HEK293 (cell line): ENCODE measurements at regions not wholly inside any gene's neighbourhood (a gene's known extent, or its start where the extent isn't known, plus 50 kb on each side); places are given as distances from the start of the nearest gene placed in this dataset.

ENCODE experiments used
- CTCF ChIA-PET: fragments of 350-600 bp; formaldehyde crosslinking; extraction: SDS; loops from one replicate; lab custom pipeline; 2021; ENCODE audit warnings: antibody characterized with exemption; lab: Yijun Ruan, JAX
- POLR2A ChIA-PET: fragments of 300-600 bp; formaldehyde crosslinking; extraction: SDS; loops from one replicate; lab custom pipeline; 2020; ENCODE audit warnings: antibody characterized with exemption, inconsistent platforms; lab: Yijun Ruan, JAX
- H3K27ac ChIP-seq: fragments of 200-500 bp; sonication (Bioruptor generic); 2 replicates; pipeline ENCODE4 v1.5.1; 2014; ENCODE audit warnings: low read depth, low read length, control low read depth, inconsistent platforms; ENCODE audit errors: extremely low read depth
- H3K36me3 ChIP-seq, 2 experiments: fragments of 200-500 bp in 1 of 2; sonication (Bioruptor generic) in 1 of 2; 1 replicate in 1 of 2; 2 replicates in 1 of 2; pipeline ENCODE4 v1.5.1; 2014 to 2017; ENCODE audit warnings: inconsistent platforms in 2 of 2, low read length in 2 of 2; ENCODE audit not compliant: control insufficient read depth in 2 of 2, insufficient read depth in 1 of 2
- H3K4me1 ChIP-seq: fragments of 200-500 bp; sonication (Bioruptor generic); 2 replicates; pipeline ENCODE4 v1.5.1; 2014; ENCODE audit warnings: mild to moderate bottlenecking, low read length, inconsistent platforms; ENCODE audit not compliant: control insufficient read depth, insufficient read depth
- H3K4me3 ChIP-seq: 2 replicates; pipeline ENCODE4 v1.5.1; 2011; ENCODE audit warnings: low read depth, mild to moderate bottlenecking, control low read depth, low read length, moderate library complexity
- H3K9me3 ChIP-seq: fragments of 200-500 bp; sonication (Bioruptor generic); 2 replicates; pipeline ENCODE4 v1.5.1; 2014; ENCODE audit warnings: low read depth, low read length, inconsistent platforms; ENCODE audit not compliant: control insufficient read depth, insufficient read depth
- GFI1B ChIP-seq: fragments of 450-650 bp; formaldehyde crosslinking; IDR thresholded peaks from 2 replicates; pipeline ENCODE4 v1.5.1; 2016; ENCODE audit warnings: missing biosample characterization, missing genetic modification characterization
- GLI4 ChIP-seq: fragments of 450-650 bp; formaldehyde crosslinking; IDR thresholded peaks from 2 replicates; pipeline ENCODE4 v1.5.1; 2016; ENCODE audit warnings: missing biosample characterization, missing genetic modification characterization
- HOXA7 ChIP-seq: sonication (generic); formaldehyde crosslinking; IDR thresholded peaks from 2 replicates; pipeline ENCODE4 v1.8.1; 2022; ENCODE audit warnings: missing genetic modification reagents, borderline replicate concordance
- PBX3 ChIP-seq: sonication (generic); formaldehyde crosslinking; IDR thresholded peaks from 2 replicates; pipeline ENCODE4 v1.8.1; 2022; ENCODE audit warnings: mild to moderate bottlenecking, moderate library complexity, missing genetic modification reagents
- PRDM1 ChIP-seq: fragments of 450-650 bp; formaldehyde crosslinking; IDR thresholded peaks from 2 replicates; pipeline ENCODE4; 2016; ENCODE audit warnings: missing biosample characterization, missing genetic modification characterization
- PRDM10 ChIP-seq: fragments of 450-650 bp; formaldehyde crosslinking; IDR thresholded peaks from 2 replicates; pipeline ENCODE4 v1.5.1; 2016; ENCODE audit warnings: missing biosample characterization, missing genetic modification characterization
- PRDM4 ChIP-seq: fragments of 450-650 bp; formaldehyde crosslinking; IDR thresholded peaks from 2 replicates; pipeline ENCODE4 v1.5.1; 2017; ENCODE audit warnings: missing biosample characterization, missing genetic modification characterization
- SCRT1 ChIP-seq: fragments of 450-650 bp; formaldehyde crosslinking; IDR thresholded peaks from 2 replicates; pipeline ENCODE4 v1.5.1; 2016; ENCODE audit warnings: missing biosample characterization, missing genetic modification characterization, borderline replicate concordance
- SETDB1 ChIP-seq: IDR thresholded peaks from one replicate; pipeline ENCODE4 v1.6.1; 2017; ENCODE audit warnings: mild to moderate bottlenecking, low read length, moderate library complexity, mixed read lengths; ENCODE audit not compliant: insufficient read length
- SP2 ChIP-seq: fragments of 450-650 bp; formaldehyde crosslinking; IDR thresholded peaks from 2 replicates; pipeline ENCODE4 v1.5.1; 2016; ENCODE audit warnings: missing biosample characterization, missing genetic modification characterization
- TRIM28 ChIP-seq: IDR thresholded peaks from 2 replicates; pipeline ENCODE4 v1.6.1; 2011; ENCODE audit warnings: low read length, control low read depth, borderline replicate concordance
- WT1 ChIP-seq: fragments of 450-650 bp; formaldehyde crosslinking; IDR thresholded peaks from 2 replicates; pipeline ENCODE4 v1.5.1; 2016; ENCODE audit warnings: missing biosample characterization, missing genetic modification characterization
- ZBTB17 ChIP-seq: fragments of 450-650 bp; formaldehyde crosslinking; IDR thresholded peaks from 2 replicates; pipeline ENCODE4 v1.5.1; 2016; ENCODE audit warnings: missing biosample characterization, missing genetic modification characterization
- ZBTB26 ChIP-seq: fragments of 450-650 bp; formaldehyde crosslinking; optimal IDR thresholded peaks from 2 replicates; pipeline ENCODE3; 2016; ENCODE audit warnings: missing biosample characterization, mild to moderate bottlenecking, missing genetic modification characterization
- ZNF10 ChIP-seq: fragments of 450-650 bp; formaldehyde crosslinking; IDR thresholded peaks from 2 replicates; pipeline ENCODE4 v1.5.1; 2017; ENCODE audit warnings: missing biosample characterization, missing genetic modification characterization
- ZNF114 ChIP-seq: fragments of 450-650 bp; formaldehyde crosslinking; IDR thresholded peaks from 2 replicates; pipeline ENCODE4 v1.5.0; 2017; ENCODE audit warnings: missing biosample characterization, missing genetic modification characterization
- ZNF121 ChIP-seq: fragments of 450-650 bp; formaldehyde crosslinking; IDR thresholded peaks from 2 replicates; pipeline ENCODE4 v1.5.1; 2016; ENCODE audit warnings: missing biosample characterization, missing genetic modification characterization
- ZNF133 ChIP-seq: fragments of 450-650 bp; formaldehyde crosslinking; IDR thresholded peaks from 2 replicates; pipeline ENCODE4 v1.5.1; 2016; ENCODE audit warnings: missing biosample characterization, missing genetic modification characterization
- ZNF146 ChIP-seq: fragments of 450-650 bp; formaldehyde crosslinking; IDR thresholded peaks from 2 replicates; pipeline ENCODE4 v1.5.1; 2016; ENCODE audit warnings: missing biosample characterization, missing genetic modification characterization
- ZNF274 ChIP-seq, 2 experiments: fragments of 200-500 bp in 1 of 2; fragments of 450-650 bp in 1 of 2; sonication (Bioruptor generic) in 1 of 2; formaldehyde crosslinking in 1 of 2; IDR thresholded peaks; 2 replicates each; pipeline versions ENCODE4 v1.5.1 to v1.6.1; 2014 to 2016; ENCODE audit warnings: borderline replicate concordance in 1 of 2, inconsistent platforms in 1 of 2, low read length in 1 of 2, missing biosample characterization in 1 of 2, missing genetic modification characterization in 1 of 2
- ZNF311 ChIP-seq: fragments of 450-650 bp; formaldehyde crosslinking; IDR thresholded peaks from 2 replicates; pipeline ENCODE4 v1.5.1; 2017; ENCODE audit warnings: missing biosample characterization, missing genetic modification characterization, borderline replicate concordance
- ZNF366 ChIP-seq: fragments of 450-650 bp; formaldehyde crosslinking; conservative IDR thresholded peaks from 2 replicates; pipeline ENCODE4 v1.5.1; 2016; ENCODE audit warnings: missing biosample characterization, missing genetic modification characterization
- ZNF433 ChIP-seq: fragments of 450-650 bp; formaldehyde crosslinking; IDR thresholded peaks from 2 replicates; pipeline ENCODE4 v1.5.1; 2016; ENCODE audit warnings: missing biosample characterization, missing genetic modification characterization, low read depth
- ZNF513 ChIP-seq: fragments of 450-650 bp; IDR thresholded peaks from 2 replicates; pipeline ENCODE4 v1.5.1; 2018; ENCODE audit warnings: missing biosample characterization, missing genetic modification characterization
- ZNF560 ChIP-seq: fragments of 450-650 bp; formaldehyde crosslinking; IDR thresholded peaks from 2 replicates; pipeline ENCODE4 v1.5.1; 2017; ENCODE audit warnings: missing biosample characterization, missing genetic modification characterization, borderline replicate concordance
- ZNF707 ChIP-seq: fragments of 450-650 bp; formaldehyde crosslinking; IDR thresholded peaks from 2 replicates; pipeline ENCODE4 v1.5.1; 2016; ENCODE audit warnings: missing biosample characterization, missing genetic modification characterization
- ZNF768 ChIP-seq: fragments of 450-650 bp; formaldehyde crosslinking; IDR thresholded peaks from 2 replicates; pipeline ENCODE4 v1.5.1; 2018; ENCODE audit warnings: missing biosample characterization, mild to moderate bottlenecking, missing genetic modification characterization
- ZSCAN16 ChIP-seq: fragments of 450-650 bp; formaldehyde crosslinking; IDR thresholded peaks from 2 replicates; pipeline ENCODE4 v1.5.1; 2016; ENCODE audit warnings: missing biosample characterization, missing genetic modification characterization

GRCh38 chr10:53622201-53622600 is 849.6 kb upstream of the MBL2 start:
- Histone ChIP-seq H3K9me3 (no peaks in the 10 kb centered on the region), H3K4me1 (no peaks in the 10 kb centered on the region), H3K27ac (no peak overlapping the region), H3K36me3 (no peaks in the 10 kb centered on the region), H3K4me3 (no peak overlapping the region)
- CTCF ChIA-PET: interaction anchor here (0.8 kb wide), 1 partner anchor 412 kb away, joined by 3 read pairs; no protein-coding TSS in a partner anchor
- POLR2A ChIA-PET: no interaction called here
- TF ChIP-seq PBX3 (no peak), SCRT1 (tag by site-specific recombination) (no peak), TRIM28 (no peak), ZNF433 (tag by site-specific recombination) (no peak), ZNF121 (no peak), ZNF366 (no peak), ZNF133 (tag by site-specific recombination) (no peak), ZNF311 (tag by site-specific recombination) (no peak), GFI1B (tag by site-specific recombination) (no peak), GLI4 (no peak)

GRCh38 chr10:53619671-53620070 is 847.1 kb upstream of the MBL2 start:
- no peaks in the 10 kb centered on the region for H3K36me3 ChIP-seq
- ChIA-PET CTCF (no interaction called here), POLR2A (no interaction called here)
- H3K4me3 ChIP-seq: no peak overlapping the region
- no peaks in the 10 kb centered on the region for H3K9me3 ChIP-seq
- no peak overlapping the region for H3K27ac ChIP-seq
- H3K4me1 ChIP-seq: no peaks in the 10 kb centered on the region
- TF ChIP-seq SP2 (tag by site-specific recombination) (no peak), ZNF146 (tag by site-specific recombination) (no peak), ZNF274 (IDR thresholded peaks at IDR 0.05; ENCODE audit: low read length) (no peak), ZNF274 (tag by site-specific recombination; IDR thresholded peaks at IDR 0.05; ENCODE audit: borderline replicate concordance) (no peak), ZSCAN16 (tag by site-specific recombination) (no peak), ZNF114 (tag by site-specific recombination) (no peak), PRDM4 (tag by site-specific recombination) (no peak), HOXA7 (CRISPR knock-in tag) (no peak), ZNF707 (no peak), ZNF10 (no peak), ZNF768 (tag by site-specific recombination) (no peak), PRDM10 (no peak), ZNF513 (tag by site-specific recombination) (no peak), ZBTB26 (tag by site-specific recombination) (no peak), ZNF560 (tag by site-specific recombination) (no peak), ZBTB17 (tag by site-specific recombination) (no peak), SETDB1 (no peak), PRDM1 (no peak), WT1 (tag by site-specific recombination) (no peak)
